ENCODE measurements at regions not wholly inside any gene's neighbourhood (a gene's known extent, or its start where the extent isn't known, plus 50 kb on each side); places are given as distances from the start of the nearest gene placed in this dataset.
A peak's percentile ranks its signal among the peaks of the same experiment; 100 is the strongest.
"Not testable (repeated sequence)": the region's sequence is repeated elsewhere in the genome, so short reads cannot be mapped to it uniquely, and the experiment has no call there.

DNA sequence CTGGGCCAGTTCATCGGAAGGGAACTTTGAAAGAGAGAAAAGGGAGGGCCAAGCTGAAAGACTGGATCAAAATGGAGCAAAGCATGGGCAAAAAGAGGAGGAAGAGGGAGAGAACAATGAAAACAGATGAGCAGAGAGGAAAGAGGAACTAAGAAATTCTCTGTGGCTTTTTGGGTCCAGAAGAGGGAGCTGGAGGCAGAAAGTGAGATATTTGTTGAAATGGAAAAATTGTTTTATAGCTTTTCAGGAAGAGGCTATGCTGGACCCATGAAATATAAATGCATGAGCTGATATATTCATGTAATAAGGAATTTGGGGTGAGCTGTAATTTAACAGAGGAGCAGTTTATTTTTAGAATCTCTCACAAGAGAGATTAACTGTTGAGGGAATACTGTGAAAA lies 457.3 kb downstream of the DMAC1 start:
- DNase-seq (ENCODE audit: low read depth): no peak

DNA sequence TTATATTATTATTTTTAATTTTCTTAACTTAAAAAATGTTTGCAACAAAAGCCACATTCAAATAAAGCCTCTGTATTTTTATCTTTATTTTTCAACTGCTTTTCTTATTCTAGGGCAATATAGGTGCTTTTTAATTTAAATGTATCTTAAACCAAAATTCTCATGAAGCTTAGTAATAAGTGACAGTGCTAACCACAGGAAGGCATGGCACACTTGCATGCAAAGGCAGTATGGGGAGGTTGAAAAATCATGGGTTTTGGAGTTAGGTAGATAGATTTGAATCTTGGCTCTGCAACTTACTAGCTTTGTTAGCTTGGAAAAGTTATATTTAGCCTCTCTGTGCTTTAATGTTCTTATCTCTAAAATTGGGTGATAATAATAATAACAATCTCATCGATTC lies 458.0 kb downstream of the DMAC1 start:
- no peak for DNase-seq (ENCODE audit: low read depth)

- DNase-seq (ENCODE audit: low read depth): no peak
These were observed 459.1 kb downstream of the DMAC1 start for GRCh38 chr9:7340451-7340850.

DNA sequence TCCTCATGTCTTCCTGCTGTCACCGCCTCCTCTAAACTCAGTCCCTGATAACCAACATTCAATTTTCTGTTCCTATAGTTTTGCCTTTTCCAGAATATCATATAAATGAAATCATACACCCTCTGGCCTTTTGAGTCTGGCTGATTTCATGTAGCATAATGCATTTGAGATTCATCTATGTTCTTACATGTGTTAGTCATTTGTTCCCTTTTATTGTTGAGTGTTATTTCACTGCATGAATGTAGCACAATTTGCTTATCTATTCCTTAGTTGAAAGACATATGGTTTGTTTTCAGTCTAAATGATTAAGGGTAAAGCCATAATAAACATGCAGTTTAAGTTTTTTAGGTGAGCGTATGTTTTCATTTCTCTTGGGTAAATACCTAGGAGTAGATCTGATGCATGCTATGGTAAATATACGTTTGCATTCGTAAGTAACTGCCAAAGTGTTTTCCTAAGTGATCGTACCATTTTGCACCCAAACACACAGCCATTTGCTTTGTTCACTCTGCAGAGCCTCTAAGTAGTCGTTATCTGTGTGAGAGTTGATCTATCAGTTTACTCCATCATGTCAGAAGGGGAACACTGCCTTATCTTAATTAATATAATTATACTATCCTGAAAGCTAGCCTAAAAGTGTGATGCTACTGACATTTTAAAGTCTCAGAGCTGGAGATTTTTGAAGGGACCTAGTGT lies 460.8 kb downstream of the DMAC1 start:
- DNase-seq (ENCODE audit: low read depth): no peak

GRCh38 chr9:7336356-7337065 lies 463.1 kb downstream of the DMAC1 start:
- DNase-seq (ENCODE audit: low read depth): no peak

DNA sequence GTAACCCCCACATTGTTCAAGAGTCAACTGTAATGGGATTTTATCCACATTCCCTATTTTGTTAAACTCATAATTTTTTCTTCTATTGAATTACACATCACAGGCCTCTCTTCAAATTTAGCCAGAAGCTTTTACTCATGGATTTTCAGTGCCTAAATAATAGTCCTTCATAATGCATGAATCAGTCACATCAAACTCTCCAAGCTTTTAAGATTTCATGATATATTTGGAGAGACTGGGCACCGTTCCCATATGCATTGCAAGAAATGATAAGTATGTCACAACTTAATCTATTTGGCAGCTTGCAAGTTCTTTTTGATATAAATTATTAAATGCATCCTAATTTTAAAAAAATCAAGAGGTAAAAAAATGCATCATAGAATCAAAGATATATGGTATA lies 465.9 kb downstream of the DMAC1 start:
- DNase-seq (ENCODE audit: low read depth): no peak

GRCh38 chr9:7332780-7333179 lies 466.8 kb downstream of the DMAC1 start:
- no peak for DNase-seq (ENCODE audit: low read depth)

DNA sequence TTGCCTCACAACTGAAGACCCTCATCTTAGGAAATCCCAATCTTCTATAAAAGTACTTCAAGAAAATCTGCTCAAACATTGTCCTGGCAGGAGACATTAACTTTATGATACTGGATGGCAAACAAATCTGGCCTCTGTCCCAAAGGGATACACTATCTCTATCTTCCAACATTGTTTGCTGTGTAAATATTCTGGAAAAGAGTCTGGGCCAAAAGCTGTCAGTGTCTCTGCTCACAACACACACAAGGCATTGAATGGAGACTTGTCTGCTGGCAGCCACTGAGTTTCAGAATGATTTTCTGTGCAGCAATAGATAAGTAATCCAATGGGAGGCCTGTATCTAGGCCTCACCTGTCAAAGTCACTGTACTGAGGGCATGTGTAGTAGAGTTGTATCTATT lies 471.1 kb downstream of the DMAC1 start:
- no peak for DNase-seq (ENCODE audit: low read depth)

- DNase-seq (ENCODE audit: low read depth): no peak
These were observed 473.6 kb downstream of the DMAC1 start for GRCh38 chr9:7325995-7326394.

DNA sequence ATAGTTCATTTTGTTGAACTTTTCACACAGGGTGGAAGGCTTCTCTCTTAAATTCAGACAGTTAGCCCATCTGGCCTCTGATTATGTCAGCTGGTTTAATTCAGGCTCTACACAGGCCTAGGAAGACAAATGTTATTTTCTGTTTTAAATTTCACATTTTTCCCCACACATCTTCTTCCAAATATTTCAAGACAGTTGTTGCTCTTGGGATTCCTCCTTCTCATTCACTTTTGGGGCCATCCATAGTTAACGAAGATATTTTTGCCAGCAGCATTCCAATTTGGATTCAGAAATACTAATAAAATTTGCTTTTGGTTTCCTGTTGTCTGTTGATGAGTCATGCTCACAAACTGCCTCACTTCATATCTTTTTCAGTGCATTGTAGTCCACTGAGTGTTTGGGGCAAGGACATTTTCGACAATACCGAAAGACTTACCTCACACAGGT lies 475.4 kb downstream of the DMAC1 start:
- DNase-seq (ENCODE audit: low read depth): peak; percentile 11

DNA sequence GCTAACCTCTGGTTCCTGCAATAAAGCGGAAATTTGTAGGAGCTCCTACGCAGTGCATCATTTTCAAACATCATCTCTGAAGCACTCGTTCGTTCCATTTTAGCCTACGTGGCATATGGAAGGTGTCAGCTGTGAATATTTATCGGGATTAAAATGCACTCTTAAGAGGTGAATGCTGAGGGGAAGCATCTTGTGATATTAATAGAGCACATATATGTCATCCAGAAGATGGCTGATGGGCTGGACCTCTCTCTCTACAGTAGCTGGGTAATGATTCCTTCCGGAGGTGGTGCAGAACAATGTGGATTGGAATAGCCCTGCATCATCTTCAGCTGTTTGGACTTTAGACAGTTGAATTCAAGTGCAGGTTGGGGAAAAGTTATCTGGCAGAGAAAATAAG lies 478.7 kb downstream of the DMAC1 start:
- no peak for DNase-seq (ENCODE audit: low read depth)

GRCh38 chr9:7320139-7320538 lies 479.4 kb downstream of the DMAC1 start:
- DNase-seq (ENCODE audit: low read depth): peak; percentile 79

GRCh38 chr9:7318920-7319319 lies 480.7 kb downstream of the DMAC1 start:
- no peak for DNase-seq (ENCODE audit: low read depth)

GRCh38 chr9:7316967-7317366 lies 482.6 kb downstream of the DMAC1 start:
- no peak for DNase-seq (ENCODE audit: low read depth)

DNA sequence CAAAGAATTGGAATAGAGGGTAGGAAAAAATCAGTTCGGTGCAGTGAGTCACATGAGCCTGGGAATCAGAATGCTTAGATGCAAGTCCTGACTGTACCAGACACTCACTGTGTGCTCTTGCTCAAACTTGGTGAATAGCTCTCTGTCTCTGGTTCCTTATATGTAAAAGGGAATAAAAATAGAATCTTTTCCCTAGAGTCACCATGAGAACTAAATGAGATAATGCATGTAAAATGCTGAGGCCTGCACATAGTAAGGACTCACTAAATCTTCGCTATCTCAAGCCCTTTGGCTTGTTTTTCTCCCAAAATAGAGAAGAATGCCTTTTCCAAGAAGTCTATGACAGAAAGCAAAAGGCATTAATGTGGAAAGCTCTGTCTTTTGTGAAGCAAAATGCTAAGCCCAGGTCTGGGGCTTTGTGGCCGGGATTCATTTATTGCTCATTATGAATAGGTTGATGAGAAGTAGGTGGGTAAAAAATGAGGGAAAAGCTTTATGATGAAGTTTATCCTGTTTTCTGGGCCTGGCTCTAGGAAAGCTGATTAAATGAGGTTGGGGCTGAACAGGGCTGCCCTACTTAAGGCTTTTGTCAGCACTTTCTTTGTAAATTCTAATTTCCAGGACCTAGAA lies 483.3 kb downstream of the DMAC1 start:
- peak; percentile 20 for DNase-seq (ENCODE audit: low read depth)

DNA sequence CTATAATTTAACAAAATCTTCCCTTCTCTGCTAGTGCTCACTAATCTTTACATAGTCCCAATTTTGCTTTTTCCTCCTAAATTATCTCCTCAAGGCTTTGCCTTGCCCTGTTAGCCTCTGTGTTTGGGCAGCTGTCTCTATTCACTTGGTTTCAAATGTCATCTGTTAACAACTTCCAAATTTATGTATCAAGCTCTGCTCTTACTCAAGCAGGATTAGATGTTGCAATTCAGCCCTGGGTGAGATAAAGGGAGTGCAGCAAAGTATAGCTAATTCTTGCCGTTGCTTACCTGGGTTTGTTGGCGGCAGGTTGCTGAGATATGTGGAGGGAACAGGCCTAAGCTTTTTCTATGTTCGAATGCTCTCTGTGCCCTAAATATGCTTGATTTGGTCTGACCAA lies 483.8 kb downstream of the DMAC1 start:
- peak; percentile 13 for DNase-seq (ENCODE audit: low read depth)

- no peak for DNase-seq (ENCODE audit: low read depth)
These were observed 484.5 kb downstream of the DMAC1 start for GRCh38 chr9:7315116-7315515.

- DNase-seq (ENCODE audit: low read depth): no peak
These were observed 486.2 kb downstream of the DMAC1 start for GRCh38 chr9:7313389-7313788.

- DNase-seq (ENCODE audit: low read depth): not testable (repeated sequence)
These were observed 490.5 kb downstream of the DMAC1 start for GRCh38 chr9:7309051-7309450.

GRCh38 chr9:7305677-7306076 lies 493.9 kb downstream of the DMAC1 start:
- no peak for DNase-seq (ENCODE audit: low read depth)

GRCh38 chr9:7304627-7304995 lies 495.0 kb downstream of the DMAC1 start:
- DNase-seq (ENCODE audit: low read depth): no peak

GRCh38 chr9:7303907-7304626 lies 495.5 kb downstream of the DMAC1 start:
- no peak for DNase-seq (ENCODE audit: low read depth)

- no peak for DNase-seq (ENCODE audit: low read depth)
These were observed 499.1 kb downstream of the DMAC1 start for GRCh38 chr9:7300484-7300883.

Measured in GM04503 (cell line).